Right lobe of liver (tissue), 6 donors: ENCODE measurements at regions not wholly inside any gene's neighbourhood (a gene's known extent, or its start where the extent isn't known, plus 50 kb on each side); places are given as distances from the start of the nearest gene placed in this dataset.

Source experiments
- ATAC-seq, 4 donors: fragments of 200-7000 bp; cut with Tn5 transposase; one replicate each; pipeline ENCODE4 v1.9.1; 2020; ENCODE audit warnings: mild to moderate bottlenecking in 4 of 4, moderate library complexity in 4 of 4
- DNase-seq, 3 donors: peaks; one replicate each; pipeline ENCODE4 v3.0.0-alpha.2; 2020
- H3K27ac ChIP-seq, 3 donors: fragments of 200-600 bp; one replicate each; pipeline ENCODE4 v1.8.0; 2022
- H3K27me3 ChIP-seq, 2 donors: fragments of 200-600 bp; one replicate each; pipeline ENCODE4 v1.8.0; 2022
- H3K36me3 ChIP-seq, 4 donors: fragments of 200-600 bp; sonication (generic) in 1 of 4; one replicate each; pipeline versions ENCODE4 v1.5.1 to v1.8.0; 2017 to 2022; ENCODE audit warnings: control low read depth in 1 of 4
- H3K4me1 ChIP-seq, 4 donors: fragments of 200-600 bp; sonication (generic) in 1 of 4; one replicate each; pipeline versions ENCODE4 v1.5.1 to v1.8.0; 2017 to 2022; ENCODE audit warnings: control low read depth in 1 of 4
- H3K4me3 ChIP-seq, 3 donors: fragments of 200-600 bp; one replicate each; pipeline ENCODE4 v1.8.0; 2022
- H3K9me3 ChIP-seq, 4 donors: fragments of 200-600 bp; sonication (generic) in 1 of 4; one replicate each; pipeline versions ENCODE4 v1.5.1 to v1.8.0; 2017 to 2022; ENCODE audit warnings: control low read depth in 1 of 4
- CTCF ChIP-seq, 4 donors: fragments of 200-600 bp in 3 of 4; fragments of 450-650 bp in 1 of 4; IDR thresholded peaks; one replicate each; pipeline versions ENCODE4 v1.5.1 to v1.8.0; 2016 to 2022; ENCODE audit warnings: antibody characterized with exemption in 4 of 4, mild to moderate bottlenecking in 2 of 4
- POLR2A ChIP-seq: fragments of 450-650 bp; IDR thresholded peaks from one replicate; pipeline ENCODE4 v1.6.1; 2017; ENCODE audit warnings: antibody characterized with exemption, mild to moderate bottlenecking
- WGBS: methylation state at CpG from one replicate; pipeline ENCODE4 v1.1.6; 2018; ENCODE audit warnings: low coverage, low lambda C conversion rate; ENCODE audit not compliant: insufficient coverage; ENCODE audit errors: missing lambda C conversion rate; 5-methylcytosine and 5-hydroxymethylcytosine counted together
- intact Hi-C, 2 donors: fragments of 100-400 bp; cut with DNase I; formaldehyde crosslinking; loops; one replicate each; pipeline versions ENCODE4 v1.11.2 to v1.14.1; 2022
- donor health status: DM: no; HTN: yes; CAD: no.
- donor health status: DM: no; HTN: no; CAD: no.
- donor health status: DM: no; HTN: no; CAD: no.
- donor health status: DM: no; HTN: yes; CAD: no.
- donor health status: DM: no; HTN: yes; CAD: no.

GRCh38 chr2:239853121-239853520 is 172.0 kb downstream of the NDUFA10 start:
- 81% methylated on average over 3 of the region's 8 CpGs for WGBS
- DNase-seq: no peak

GRCh38 chr2:239852272-239852671 is 172.9 kb downstream of the NDUFA10 start:
- no peaks in the 10 kb centered on the region for H3K27me3 ChIP-seq
- peaks cover 0 to 8% (median 0%) of the 10 kb centered on the region in 4 donors for H3K9me3 ChIP-seq
- no peak overlapping the region for H3K27ac ChIP-seq
- DNase-seq (no peak), ATAC-seq (no peak)
- intact Hi-C loops: no loop called here
- H3K36me3 ChIP-seq: no peaks in the 10 kb centered on the region
- TF ChIP-seq POLR2A (no peak), CTCF (IDR thresholded peaks at IDR 0.05) (no peak)
- no peaks in the 10 kb centered on the region for H3K4me1 ChIP-seq
- no CpG with 5 or more reads among the region's 7 CpGs for WGBS
- H3K4me3 ChIP-seq: no peak overlapping the region

More at GRCh38 chr2:239853121-239853520, 172.0 kb downstream of the NDUFA10 start:
- intact Hi-C loops: no loop called here
- no peak for TF ChIP-seq CTCF (IDR thresholded peaks at IDR 0.05)
- TF ChIP-seq POLR2A: no peak
- ATAC-seq: no peak
- Histone ChIP-seq H3K9me3 (peaks cover 0 to 8% (median 0%) of the 10 kb centered on the region in 4 donors), H3K4me1 (no peaks in the 10 kb centered on the region), H3K36me3 (no peaks in the 10 kb centered on the region), H3K27ac (no peak overlapping the region), H3K4me3 (no peak overlapping the region), H3K27me3 (no peaks in the 10 kb centered on the region)

GRCh38 chr2:239846789-239847676 is 178.1 kb downstream of the NDUFA10 start:
- intact Hi-C loops: no loop called here
- no peak for TF ChIP-seq CTCF (IDR thresholded peaks at IDR 0.05)
- ATAC-seq (no peak), DNase-seq (no peak)
- Histone ChIP-seq H3K36me3 (no peaks in the 10 kb centered on the region), H3K27ac (no peak overlapping the region), H3K27me3 (no peaks in the 10 kb centered on the region), H3K4me3 (no peak overlapping the region), H3K9me3 (peaks cover 0 to 8% (median 0%) of the 10 kb centered on the region in 4 donors), H3K4me1 (no peaks in the 10 kb centered on the region)
- 74% methylated on average over 5 of the region's 9 CpGs for WGBS

- Histone ChIP-seq H3K36me3 (no peaks in the 10 kb centered on the region), H3K27ac (no peak overlapping the region), H3K9me3 (peaks cover 0 to 8% (median 0%) of the 10 kb centered on the region in 4 donors), H3K4me3 (no peak overlapping the region), H3K27me3 (no peaks in the 10 kb centered on the region), H3K4me1 (no peaks in the 10 kb centered on the region)
- no peak for DNase-seq
- intact Hi-C loops: no loop called here
- no peak for ATAC-seq
- TF ChIP-seq POLR2A (no peak), CTCF (IDR thresholded peaks at IDR 0.05) (no peak)
These were observed 179.2 kb downstream of the NDUFA10 start for GRCh38 chr2:239845968-239846367.
